NCI-H2196 (cell line): ENCODE measurements at regions not wholly inside any gene's neighbourhood (a gene's known extent, or its start where the extent isn't known, plus 50 kb on each side); places are given as distances from the start of the nearest gene placed in this dataset.
A peak's percentile ranks its signal among the peaks of the same experiment; 100 is the strongest.
"Not testable (repeated sequence)": the region's sequence is repeated elsewhere in the genome, so short reads cannot be mapped to it uniquely, and the experiment has no call there.

Experiments
- DNase-seq: peaks from one replicate; lab custom pipeline; 2025; ENCODE audit not compliant: unreplicated experiment; lab: John Stamatoyannopoulos, UW

- DNase-seq: no peak
Observed at GRCh38 chr14:22390824-22391461, 198.1 kb downstream of the DAD1 start.

DNA sequence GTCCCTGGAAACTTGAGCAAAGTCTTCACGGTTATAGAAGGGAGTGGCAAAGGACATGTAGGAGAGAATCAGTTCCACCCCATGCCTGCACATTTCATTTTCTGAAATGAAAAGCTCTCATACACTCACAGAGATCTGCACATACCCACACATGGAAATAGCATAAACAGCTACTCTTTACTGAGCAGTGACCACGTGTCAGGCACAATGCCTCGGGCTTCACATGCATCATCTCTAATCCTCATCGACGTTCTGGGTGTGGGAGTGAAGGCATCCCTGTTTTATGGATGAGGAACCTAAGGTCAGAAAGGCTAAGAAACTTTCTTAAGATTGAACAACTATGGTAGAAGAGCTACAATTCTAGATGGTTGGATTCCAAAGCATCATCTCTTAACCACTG lies 198.8 kb downstream of the DAD1 start:
- no peak for DNase-seq

DNA sequence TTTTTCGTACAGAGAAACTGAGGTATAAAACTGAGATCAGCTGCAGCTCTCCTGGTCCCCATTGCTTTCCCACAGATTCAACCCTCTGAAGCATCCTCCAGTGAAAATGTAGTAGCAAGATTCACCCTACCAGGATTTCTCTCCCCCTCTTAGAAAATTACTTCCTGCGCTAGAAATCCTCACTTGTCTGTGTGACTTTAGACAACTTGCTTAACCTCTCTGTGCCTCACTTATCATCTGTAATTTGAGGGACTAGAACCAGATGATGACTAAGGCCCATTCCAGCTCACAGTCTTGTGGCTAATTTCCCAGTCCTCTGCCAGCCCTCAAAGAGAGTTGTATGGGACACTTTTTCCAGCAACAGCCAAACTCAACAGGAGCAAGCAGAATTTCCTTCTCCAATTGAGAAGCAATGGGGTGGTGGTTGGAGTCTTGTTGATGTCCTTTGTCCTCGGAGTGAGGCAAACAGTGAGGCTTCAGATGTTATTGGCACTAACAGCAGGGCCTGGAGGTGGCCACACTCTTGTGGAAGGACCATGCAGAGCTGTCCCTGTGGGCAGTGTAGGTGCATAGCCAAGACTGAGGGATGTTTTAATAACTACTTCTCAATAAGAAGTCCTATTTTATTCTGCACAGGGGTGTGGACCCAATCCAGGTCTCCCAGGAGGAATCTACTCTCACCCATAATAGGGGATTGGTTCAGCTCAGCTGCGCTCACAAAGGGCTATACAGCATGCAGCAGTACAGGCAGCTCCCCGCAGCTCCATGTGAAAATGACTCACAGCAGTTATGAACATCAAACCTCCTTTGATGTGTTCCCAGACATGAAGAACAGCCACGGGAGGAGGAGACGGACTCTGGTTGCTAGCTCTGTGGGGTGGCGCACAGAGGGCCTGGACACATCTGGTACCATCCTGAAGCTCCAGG lies 200.1 kb downstream of the DAD1 start:
- no peak for DNase-seq

GRCh38 chr14:22387776-22388241 lies 201.2 kb downstream of the DAD1 start:
- DNase-seq: no peak

DNA sequence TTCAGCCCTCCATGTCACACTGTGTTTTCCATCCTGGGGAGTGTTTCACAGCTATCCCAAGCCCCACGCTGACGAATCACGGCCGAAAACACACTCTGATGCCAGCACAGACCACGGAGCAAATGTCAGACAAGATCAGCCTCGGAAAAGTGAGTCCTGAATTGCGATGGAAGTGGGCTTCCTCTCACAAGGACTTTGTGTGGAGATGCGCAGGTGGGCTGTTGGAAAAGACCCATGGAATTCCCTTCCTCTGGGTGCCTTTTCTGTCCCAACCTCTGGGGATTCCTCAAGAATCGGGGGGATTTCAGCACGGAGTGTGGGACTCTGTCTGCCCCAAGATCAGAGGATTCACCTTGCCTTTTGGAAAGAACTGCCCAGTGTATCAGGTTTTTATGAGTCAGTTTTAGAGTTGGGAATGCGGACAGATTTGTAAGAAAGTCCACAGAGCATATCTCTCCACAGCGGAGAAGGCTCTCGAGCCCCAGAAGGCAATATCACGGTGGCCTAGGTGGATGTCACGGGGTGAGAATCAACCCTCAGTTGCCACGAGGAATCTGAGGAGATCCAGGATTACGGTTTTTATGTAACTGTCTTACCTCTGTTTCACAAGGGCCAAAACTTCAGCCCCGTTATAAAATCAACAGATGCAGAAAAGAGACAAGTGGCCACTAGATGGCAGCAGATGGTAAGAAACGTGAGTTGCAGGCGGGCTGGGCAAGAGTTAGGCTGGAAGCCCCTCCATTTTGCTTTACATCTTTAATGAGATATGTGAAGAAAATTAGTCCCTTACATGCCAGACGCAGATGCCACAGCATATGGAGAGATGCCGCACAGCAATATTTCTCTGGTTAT lies 201.9 kb downstream of the DAD1 start:
- peak; percentile 74 for DNase-seq

DNA sequence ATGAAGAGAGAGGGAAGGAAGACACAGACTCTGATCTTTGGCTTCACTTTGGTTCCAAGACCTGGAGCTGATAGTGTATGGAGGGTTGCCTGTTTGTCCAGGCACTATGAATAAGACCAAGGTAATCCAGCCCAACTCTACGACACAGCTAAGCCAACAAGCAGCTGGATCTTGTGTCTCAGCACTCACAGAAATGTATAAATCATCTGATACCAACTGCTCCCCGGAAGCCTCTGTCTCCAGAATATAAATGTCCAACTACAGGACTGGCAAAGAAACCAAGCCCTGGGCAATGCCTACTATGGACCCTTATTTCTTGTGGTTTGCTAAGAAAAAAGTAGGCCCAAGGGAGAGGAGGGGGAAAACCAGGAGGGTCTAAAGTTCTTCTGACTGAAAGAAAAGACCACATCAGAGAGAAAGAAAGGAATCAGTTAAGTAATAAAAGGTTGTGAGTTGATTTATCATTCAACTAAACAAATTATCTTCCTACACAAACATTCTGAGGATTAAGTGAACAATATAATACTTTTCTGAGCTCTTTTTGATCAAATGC lies 204.0 kb downstream of the DAD1 start:
- DNase-seq: no peak

- no peak for DNase-seq
Observed at GRCh38 chr14:22384167-22384549, 204.9 kb downstream of the DAD1 start.

DNA sequence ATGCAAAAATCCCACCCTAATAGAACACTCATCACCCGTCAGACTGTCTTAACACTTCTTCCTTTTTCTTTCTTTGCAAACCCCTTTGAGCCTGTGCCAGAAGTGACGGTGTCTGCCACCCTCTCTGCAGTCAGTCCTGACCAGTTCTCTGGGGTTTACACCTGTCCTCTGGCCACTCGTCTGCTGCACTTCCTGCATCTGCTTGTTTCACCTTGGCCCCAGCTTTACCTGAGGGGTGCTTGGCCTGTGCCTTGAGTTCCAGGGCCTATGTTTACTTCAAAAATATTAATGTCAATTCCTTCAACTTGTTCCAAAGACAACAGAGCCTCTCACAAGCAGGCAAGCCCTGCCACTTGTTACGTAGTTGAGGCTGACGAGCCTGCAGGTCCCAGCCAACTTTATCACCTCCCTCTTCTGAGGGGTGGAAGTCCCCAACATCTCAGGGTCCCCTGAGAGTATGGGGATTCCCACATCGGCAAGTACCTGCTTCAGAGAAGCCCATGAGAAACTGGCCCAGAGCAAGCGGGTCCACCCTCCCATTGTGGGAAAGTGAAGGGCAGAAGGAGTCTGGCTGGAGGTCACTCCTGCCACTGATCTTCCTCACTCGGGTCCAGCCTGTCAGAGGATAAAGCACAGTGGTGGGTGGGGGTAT lies 205.4 kb downstream of the DAD1 start:
- DNase-seq: no peak

GRCh38 chr14:22382955-22383354 lies 206.1 kb downstream of the DAD1 start:
- no peak for DNase-seq

GRCh38 chr14:22382395-22382794 lies 206.6 kb downstream of the DAD1 start:
- DNase-seq: no peak

GRCh38 chr14:22381766-22382165 lies 207.3 kb downstream of the DAD1 start:
- no peak for DNase-seq

DNA sequence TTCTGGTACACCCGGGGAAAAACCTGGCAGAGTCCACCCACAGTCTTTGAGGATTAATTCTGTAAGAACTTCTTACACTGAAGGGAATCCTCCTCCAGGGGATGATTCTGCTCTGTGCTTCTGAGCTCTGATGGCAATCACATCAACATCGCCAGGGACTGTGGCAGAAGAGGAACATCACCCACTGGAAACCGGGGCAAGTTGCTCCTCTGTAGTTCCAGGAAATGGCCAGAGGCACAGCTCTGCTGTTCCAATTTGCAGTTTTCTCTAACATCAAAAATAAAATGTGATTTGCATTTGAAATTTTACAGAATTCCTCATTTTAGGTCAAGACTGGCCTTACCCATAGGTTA lies 207.6 kb downstream of the DAD1 start:
- no peak for DNase-seq

- DNase-seq: no peak
Observed at GRCh38 chr14:22380571-22381407, 208.2 kb downstream of the DAD1 start.

DNA sequence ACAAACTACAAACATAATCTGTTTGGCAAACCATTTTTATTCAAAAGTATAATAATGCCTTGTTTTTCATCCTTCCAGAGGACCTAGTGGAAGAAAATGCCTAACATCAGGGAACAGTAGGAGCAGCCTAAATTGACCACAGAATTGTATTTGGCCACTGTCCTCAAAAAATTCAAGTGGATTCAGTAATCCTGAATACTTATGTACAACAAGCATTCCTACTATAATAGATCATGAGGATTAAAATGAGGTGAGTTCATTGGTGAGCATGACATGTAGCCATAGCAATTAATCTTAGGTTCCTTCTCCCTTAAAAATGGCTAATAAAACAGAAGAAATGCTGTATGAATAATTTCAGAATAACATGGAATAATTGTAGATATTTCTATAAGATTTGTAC lies 209.3 kb downstream of the DAD1 start:
- no peak for DNase-seq

- no peak for DNase-seq
Observed at GRCh38 chr14:22378181-22378580, 210.8 kb downstream of the DAD1 start.

DNA sequence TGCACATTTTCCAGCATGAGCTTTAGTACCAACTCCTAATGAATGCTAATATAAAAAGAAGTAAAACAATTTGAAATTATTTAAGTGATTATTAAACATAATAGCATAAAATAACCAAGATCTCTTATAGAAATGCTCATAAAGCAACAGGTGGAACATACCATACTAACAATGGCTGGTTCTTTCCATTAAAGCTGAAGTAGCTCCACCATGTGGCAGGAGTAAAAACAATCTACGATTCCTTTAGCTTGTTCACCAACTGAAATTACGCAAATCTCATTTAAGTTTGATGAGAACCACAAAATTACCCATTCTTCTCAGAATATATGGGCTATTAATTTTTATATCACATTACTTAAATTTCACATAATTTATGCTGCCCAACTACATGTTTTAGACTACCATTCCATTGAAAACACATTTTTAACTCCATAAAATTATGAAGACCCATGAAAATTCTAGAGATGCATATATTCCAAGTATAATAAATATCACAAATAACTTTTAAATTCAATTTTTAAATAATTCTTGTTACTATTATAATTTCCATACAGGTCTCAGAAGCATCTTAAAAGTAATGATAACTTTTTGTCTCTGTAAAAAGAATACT lies 213.6 kb downstream of the DAD1 start:
- DNase-seq: peak; percentile 54

DNA sequence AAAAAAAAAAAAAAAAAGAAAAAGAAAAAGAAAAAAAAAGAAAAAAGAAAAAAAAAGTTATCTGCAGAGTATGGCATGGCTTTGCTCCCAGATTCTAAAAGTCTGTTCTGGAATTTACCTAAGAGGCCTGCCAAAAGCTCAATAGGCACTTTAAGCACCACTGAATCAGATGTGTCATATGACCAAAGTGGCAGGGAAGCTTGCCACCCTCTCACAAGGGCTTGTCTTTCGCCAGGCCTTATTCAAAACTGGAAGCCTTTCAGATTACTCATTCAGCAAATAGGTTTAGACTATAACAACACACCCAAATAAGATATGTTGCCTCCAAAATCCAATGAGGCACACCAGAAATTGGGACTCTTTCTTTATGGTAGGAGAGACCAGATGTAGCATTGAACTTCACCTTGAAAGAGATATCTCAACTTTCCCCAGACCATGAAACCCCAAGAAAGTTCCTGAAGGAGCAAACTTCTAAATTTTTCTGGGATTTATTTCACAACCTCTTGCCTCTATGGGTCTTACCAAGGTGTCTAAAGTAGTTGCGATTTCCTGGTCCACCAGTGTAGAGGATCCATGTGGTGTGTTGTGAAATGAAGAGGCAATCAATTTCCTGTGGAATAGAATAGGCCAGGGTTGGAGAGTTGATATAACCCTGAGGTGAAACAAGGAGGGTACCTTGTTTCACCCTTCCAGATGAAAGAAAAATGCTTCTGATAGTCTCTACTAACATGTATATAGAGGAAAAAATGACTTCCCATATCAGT lies 218.8 kb downstream of the DAD1 start:
- no peak for DNase-seq

- no peak for DNase-seq
Observed at GRCh38 chr14:22358726-22359125, 230.3 kb downstream of the DAD1 start.

GRCh38 chr14:22349281-22349680 lies 239.7 kb downstream of the DAD1 start:
- not testable (repeated sequence) for DNase-seq
